GM23338 (cell line): ENCODE measurements at regions not wholly inside any gene's neighbourhood (a gene's known extent, or its start where the extent isn't known, plus 50 kb on each side); places are given as distances from the start of the nearest gene placed in this dataset.

Experiments used
- ATAC-seq: fragments of 200-7000 bp; cut with Tn5 transposase; 3 replicates; pipeline ENCODE4 v1.9.1; 2020
- DNase-seq: peaks from one replicate; pipeline ENCODE4 v3.0.0-alpha.2; 2015; ENCODE audit warnings: low spot score
- H2AFZ ChIP-seq: fragments of 200-600 bp; sonication (generic); 2 replicates; pipeline ENCODE4 v1.8.0; 2016; ENCODE audit warnings: antibody characterized with exemption, mild to moderate bottlenecking, moderate library complexity
- H3F3A ChIP-seq: fragments of 200-600 bp; sonication (generic); replicated peaks from 2 replicates; pipeline ENCODE4 v1.8.0; 2017; ENCODE audit warnings: antibody characterized with exemption, mixed run types, low read depth
- H3K27ac ChIP-seq: fragments of 200-600 bp; sonication (generic); 2 replicates; pipeline ENCODE4 v1.6.1; 2016; ENCODE audit warnings: low read depth
- H3K27me3 ChIP-seq: fragments of 200-600 bp; sonication (generic); 2 replicates; pipeline ENCODE4 v1.8.0; 2016; ENCODE audit warnings: mild to moderate bottlenecking, mixed run types, moderate library complexity; ENCODE audit not compliant: insufficient read depth
- H3K36me3 ChIP-seq: fragments of 200-600 bp; sonication (generic); 2 replicates; pipeline ENCODE4 v1.8.0; 2016; ENCODE audit warnings: mild to moderate bottlenecking; ENCODE audit not compliant: insufficient read depth
- H3K4me1 ChIP-seq: fragments of 200-600 bp; sonication (generic); 2 replicates; pipeline ENCODE4 v1.8.0; 2016; ENCODE audit warnings: mild to moderate bottlenecking, moderate library complexity; ENCODE audit not compliant: insufficient read depth
- H3K4me2 ChIP-seq: fragments of 200-600 bp; sonication (generic); 2 replicates; pipeline ENCODE4 v1.7.1; 2017; ENCODE audit warnings: mixed run types
- H3K4me3 ChIP-seq: fragments of 200-600 bp; sonication (generic); 2 replicates; pipeline ENCODE4 v1.6.1; 2016; ENCODE audit warnings: mixed run types
- H3K79me2 ChIP-seq: fragments of 200-600 bp; sonication (generic); replicated peaks from 2 replicates; pipeline ENCODE4 v1.8.0; 2017; ENCODE audit warnings: mild to moderate bottlenecking; ENCODE audit not compliant: insufficient read depth
- H3K9me2 ChIP-seq: fragments of 200-600 bp; sonication (generic); 2 replicates; pipeline ENCODE4 v1.8.0; 2017; ENCODE audit not compliant: insufficient read depth
- H4K20me1 ChIP-seq: fragments of 200-600 bp; sonication (generic); replicated peaks from 2 replicates; pipeline ENCODE4 v1.8.0; 2017; ENCODE audit warnings: mild to moderate bottlenecking; ENCODE audit not compliant: insufficient read depth
- H3K27ac Mint-ChIP-seq: 2 replicates; pipeline ENCODE4 v1.8.0; 2020; ENCODE audit warnings: inconsistent platforms, mild to moderate bottlenecking, moderate library complexity, mixed read lengths
- H3K27me3 Mint-ChIP-seq: 3 replicates; pipeline ENCODE4 v1.8.0; 2022; ENCODE audit warnings: low read depth, mild to moderate bottlenecking, moderate library complexity, mixed read lengths, inconsistent platforms; ENCODE audit not compliant: insufficient read depth, poor library complexity
- H3K36me3 Mint-ChIP-seq: 3 replicates; pipeline ENCODE4 v1.8.0; 2021; ENCODE audit warnings: low read depth, mild to moderate bottlenecking, inconsistent platforms, moderate library complexity, mixed read lengths
- H3K4me1 Mint-ChIP-seq: 3 replicates; pipeline ENCODE4 v1.8.0; 2020; ENCODE audit warnings: mild to moderate bottlenecking, inconsistent platforms, mixed read lengths
- H3K4me3 Mint-ChIP-seq: 3 replicates; pipeline ENCODE4 v1.8.0; 2021; ENCODE audit warnings: moderate library complexity, mild to moderate bottlenecking, inconsistent platforms, mixed read lengths
- H3K9me3 Mint-ChIP-seq: 3 replicates; pipeline ENCODE4 v1.8.0; 2020; ENCODE audit warnings: moderate library complexity, mild to moderate bottlenecking, inconsistent platforms, mixed read lengths
- CREB1 ChIP-seq: fragments of 250-450 bp; sonication (Bioruptor Pico); IDR thresholded peaks from 2 replicates; pipeline ENCODE4 v1.5.0; 2020; ENCODE audit warnings: low read depth, mild to moderate bottlenecking, moderate library complexity
- EZH2 ChIP-seq: fragments of 200-600 bp; sonication (generic); IDR thresholded peaks from one replicate; pipeline ENCODE4 v1.8.0; 2017; ENCODE audit warnings: antibody characterized with exemption, mild to moderate bottlenecking, low read depth; ENCODE audit not compliant: unreplicated experiment
- EZH2phosphoT487 ChIP-seq: fragments of 200-600 bp; sonication (generic); IDR thresholded peaks from one replicate; pipeline ENCODE4 v1.8.1; 2018; ENCODE audit warnings: antibody characterized with exemption; ENCODE audit not compliant: unreplicated experiment
- JUNB ChIP-seq: IDR thresholded peaks from one replicate; pipeline ENCODE4 v1.6.1; 2016; ENCODE audit warnings: antibody characterized with exemption; ENCODE audit not compliant: unreplicated experiment
- NANOG ChIP-seq: IDR thresholded peaks from 2 replicates; pipeline ENCODE4 v1.6.1; 2016; ENCODE audit warnings: antibody characterized with exemption, borderline replicate concordance
- POLR2AphosphoS5 ChIP-seq: IDR thresholded peaks from 2 replicates; pipeline ENCODE4 v1.6.1; 2016; ENCODE audit warnings: antibody characterized with exemption, low read depth
- REST ChIP-seq: IDR thresholded peaks from one replicate; pipeline ENCODE4 v1.6.1; 2018; ENCODE audit warnings: antibody characterized with exemption; ENCODE audit not compliant: unreplicated experiment
- STAT1 ChIP-seq: IDR thresholded peaks from one replicate; pipeline ENCODE4 v1.6.1; 2016; ENCODE audit warnings: antibody characterized with exemption; ENCODE audit not compliant: unreplicated experiment
- ZNF114 ChIP-seq: fragments of 250-450 bp; sonication (Bioruptor Pico); IDR thresholded peaks from 2 replicates; pipeline ENCODE4 v1.5.0; 2020; ENCODE audit warnings: mild to moderate bottlenecking, moderate library complexity
- ZNF331 ChIP-seq: fragments of 250-450 bp; sonication (Bioruptor Pico); IDR thresholded peaks from 2 replicates; pipeline ENCODE4 v1.5.0; 2020; ENCODE audit warnings: low read depth, mild to moderate bottlenecking, moderate library complexity
- ZNF462 ChIP-seq: fragments of 250-450 bp; sonication (Bioruptor Pico); IDR thresholded peaks from 2 replicates; pipeline ENCODE4 v1.5.0; 2020; ENCODE audit warnings: mild to moderate bottlenecking, moderate library complexity
- TF ChIP-seq, protein P1 (sequence below), 2 experiments: fragments of 200-600 bp in 1 of 2; sonication (generic) in 1 of 2; conservative IDR thresholded peaks; 2 replicates each; pipeline versions ENCODE4 v1.5.1 to v1.6.1; 2016 to 2017; ENCODE audit warnings: antibody characterized with exemption in 2 of 2, low read depth in 2 of 2, mild to moderate bottlenecking in 2 of 2, moderate library complexity in 1 of 2
- TF ChIP-seq, protein P2 (sequence below): IDR thresholded peaks from 2 replicates; pipeline ENCODE4 v1.6.1; 2016; ENCODE audit warnings: antibody characterized with exemption

DNA sequence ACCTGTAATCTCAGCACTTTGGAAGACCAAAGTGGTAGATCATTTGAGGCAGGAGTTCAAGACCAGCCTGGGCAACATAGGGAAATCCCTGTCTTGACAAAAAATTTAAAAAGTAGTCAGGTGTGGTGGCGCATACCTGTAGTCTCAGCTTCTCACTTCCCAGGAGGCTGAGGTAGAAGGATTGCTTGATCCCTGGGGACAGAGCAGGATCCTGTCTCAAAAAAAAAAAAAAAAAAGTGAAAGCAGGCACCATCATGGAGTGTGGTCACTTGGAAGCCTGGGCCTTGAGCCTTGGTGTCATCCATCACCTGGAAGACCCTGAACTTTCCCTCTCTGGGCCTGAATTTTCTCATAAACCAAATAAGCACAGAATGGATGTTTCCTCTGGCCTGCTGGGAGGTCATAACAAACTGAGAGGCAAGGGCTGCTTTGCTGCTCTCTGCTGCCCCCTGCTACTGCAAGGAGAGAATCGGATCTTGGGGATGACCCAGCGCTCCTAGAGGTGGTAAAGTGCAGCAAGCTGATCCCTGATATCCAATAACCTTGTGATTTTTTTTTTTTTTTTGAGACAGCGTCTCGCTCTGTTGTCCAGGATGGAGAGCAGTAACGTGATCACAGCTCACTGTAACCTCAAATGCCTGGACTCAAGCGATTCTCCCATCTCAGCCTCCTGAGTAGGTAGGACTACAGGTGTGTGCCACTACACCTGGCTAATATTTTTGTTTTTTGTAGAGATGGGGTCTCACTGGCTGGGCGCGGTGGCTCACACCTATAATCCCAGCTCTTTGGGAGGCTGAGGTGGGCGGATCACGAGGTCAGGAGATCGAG is 75.9 kb upstream of the RNU2-1 start:
- H3K4me3 ChIP-seq = no peak overlapping the region
- H3K27ac ChIP-seq = peak overlapping the region; percentile 29; the same call in 1 of the 2 replicates
- H3F3A ChIP-seq = peaks cover 8% of the 10 kb centered on the region; the same call in 1 of the 2 replicates
- no peaks in the 10 kb centered on the region for H3K36me3 Mint-ChIP-seq
- no peaks in the 10 kb centered on the region for H3K4me1 Mint-ChIP-seq
- TF ChIP-seq ZNF462 (CRISPR knock-in tag) (no peak), REST (no peak), ZNF114 (CRISPR knock-in tag) (no peak), EZH2 (no peak), ZNF331 (CRISPR knock-in tag) (no peak), POLR2AphosphoS5 (no peak), EZH2phosphoT487 (no peak), CREB1 (CRISPR knock-in tag) (no peak), STAT1 (no peak), JUNB (no peak), NANOG (no peak)
- TF ChIP-seq, protein P1, sequence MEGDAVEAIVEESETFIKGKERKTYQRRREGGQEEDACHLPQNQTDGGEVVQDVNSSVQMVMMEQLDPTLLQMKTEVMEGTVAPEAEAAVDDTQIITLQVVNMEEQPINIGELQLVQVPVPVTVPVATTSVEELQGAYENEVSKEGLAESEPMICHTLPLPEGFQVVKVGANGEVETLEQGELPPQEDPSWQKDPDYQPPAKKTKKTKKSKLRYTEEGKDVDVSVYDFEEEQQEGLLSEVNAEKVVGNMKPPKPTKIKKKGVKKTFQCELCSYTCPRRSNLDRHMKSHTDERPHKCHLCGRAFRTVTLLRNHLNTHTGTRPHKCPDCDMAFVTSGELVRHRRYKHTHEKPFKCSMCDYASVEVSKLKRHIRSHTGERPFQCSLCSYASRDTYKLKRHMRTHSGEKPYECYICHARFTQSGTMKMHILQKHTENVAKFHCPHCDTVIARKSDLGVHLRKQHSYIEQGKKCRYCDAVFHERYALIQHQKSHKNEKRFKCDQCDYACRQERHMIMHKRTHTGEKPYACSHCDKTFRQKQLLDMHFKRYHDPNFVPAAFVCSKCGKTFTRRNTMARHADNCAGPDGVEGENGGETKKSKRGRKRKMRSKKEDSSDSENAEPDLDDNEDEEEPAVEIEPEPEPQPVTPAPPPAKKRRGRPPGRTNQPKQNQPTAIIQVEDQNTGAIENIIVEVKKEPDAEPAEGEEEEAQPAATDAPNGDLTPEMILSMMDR (conservative IDR thresholded peaks at IDR 0.05; ENCODE audit: low read depth in 2 of 2) = no peak
- TF ChIP-seq, protein P2, sequence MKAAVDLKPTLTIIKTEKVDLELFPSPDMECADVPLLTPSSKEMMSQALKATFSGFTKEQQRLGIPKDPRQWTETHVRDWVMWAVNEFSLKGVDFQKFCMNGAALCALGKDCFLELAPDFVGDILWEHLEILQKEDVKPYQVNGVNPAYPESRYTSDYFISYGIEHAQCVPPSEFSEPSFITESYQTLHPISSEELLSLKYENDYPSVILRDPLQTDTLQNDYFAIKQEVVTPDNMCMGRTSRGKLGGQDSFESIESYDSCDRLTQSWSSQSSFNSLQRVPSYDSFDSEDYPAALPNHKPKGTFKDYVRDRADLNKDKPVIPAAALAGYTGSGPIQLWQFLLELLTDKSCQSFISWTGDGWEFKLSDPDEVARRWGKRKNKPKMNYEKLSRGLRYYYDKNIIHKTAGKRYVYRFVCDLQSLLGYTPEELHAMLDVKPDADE = no peak
- ATAC-seq = no peak
- H4K20me1 ChIP-seq = no peaks in the 10 kb centered on the region
- no peak for DNase-seq
- H3K4me2 ChIP-seq = no peak overlapping the region
- no peaks in the 10 kb centered on the region for H3K9me2 ChIP-seq
- no peak overlapping the region for H3K4me3 Mint-ChIP-seq
- no peak overlapping the region for H3K27ac Mint-ChIP-seq
- H3K27me3 Mint-ChIP-seq = peaks cover 4% of the 10 kb centered on the region
- H2AFZ ChIP-seq = no peak overlapping the region
- no peaks in the 10 kb centered on the region for H3K36me3 ChIP-seq
- no peaks in the 10 kb centered on the region; the same call in 2 of the 3 replicates for H3K9me3 Mint-ChIP-seq
- no peaks in the 10 kb centered on the region for H3K4me1 ChIP-seq
- no peaks in the 10 kb centered on the region for H3K79me2 ChIP-seq
- no peaks in the 10 kb centered on the region for H3K27me3 ChIP-seq
